SK-N-SH (cell line): ENCODE measurements at regions not wholly inside any gene's neighbourhood (a gene's known extent, or its start where the extent isn't known, plus 50 kb on each side); places are given as distances from the start of the nearest gene placed in this dataset.

Experiments used
- CTCF ChIA-PET: fragments of 300-600, 350-600 bp; formaldehyde crosslinking; extraction: SDS; loops from one replicate; lab custom pipeline; 2021; lab: Yijun Ruan, JAX
- POLR2A ChIA-PET: fragments of 350-600 bp; sonication (Branson Sonifier 250); formaldehyde crosslinking; extraction: SDS; loops from one replicate; lab custom pipeline; 2020; ENCODE audit warnings: antibody characterized with exemption, inconsistent platforms; lab: Yijun Ruan, JAX
- DNase-seq: peaks from one replicate; pipeline ENCODE4 v3.0.0; 2012
- H2AFZ ChIP-seq: fragments of 200-600 bp; sonication (generic); 2 replicates; pipeline ENCODE4 v1.8.1; 2016; ENCODE audit warnings: antibody characterized with exemption, mild to moderate bottlenecking, low read depth
- H3F3A ChIP-seq: fragments of 200-600 bp; sonication (generic); replicated peaks from 2 replicates; pipeline ENCODE3; 2016; ENCODE audit warnings: antibody characterized with exemption, mild to moderate bottlenecking; ENCODE audit not compliant: insufficient read depth
- H3K27ac ChIP-seq, 2 experiments: fragments of 200-500 bp in 1 of 2; fragments of 200-600 bp in 1 of 2; sonication (Bioruptor generic) in 1 of 2; sonication (generic), shearing (Covaris generic) in 1 of 2; 2 replicates each; pipeline versions ENCODE4 v1.5.1 to v1.6.1; 2014 to 2016; ENCODE audit warnings: low read depth in 2 of 2, inconsistent platforms in 1 of 2, low read length in 1 of 2, mild to moderate bottlenecking in 1 of 2, mixed read lengths in 1 of 2
- H3K27me3 ChIP-seq: fragments of 200-600 bp; sonication (generic), shearing (Covaris generic); 2 replicates; pipeline ENCODE4 v1.6.1; 2016; ENCODE audit warnings: mixed run types; ENCODE audit not compliant: insufficient read depth
- H3K36me3 ChIP-seq, 2 experiments: fragments of 200-500 bp in 1 of 2; fragments of 200-600 bp in 1 of 2; sonication (Bioruptor generic) in 1 of 2; sonication (generic) in 1 of 2; replicated peaks in 1 of 2; 2 replicates each; pipeline versions ENCODE3 to v1.5.1; 2014 to 2016; ENCODE audit warnings: low read length in 1 of 2, mild to moderate bottlenecking in 1 of 2; ENCODE audit not compliant: insufficient read depth in 2 of 2, control insufficient read depth in 1 of 2
- H3K4me1 ChIP-seq, 2 experiments: fragments of 200-500 bp in 1 of 2; fragments of 200-600 bp in 1 of 2; sonication (Bioruptor generic) in 1 of 2; sonication (generic), shearing (Covaris generic) in 1 of 2; 2 replicates each; pipeline versions ENCODE4 v1.5.1 to v1.6.1; 2014 to 2016; ENCODE audit warnings: low read depth in 1 of 2, low read length in 1 of 2, mixed run types in 1 of 2; ENCODE audit not compliant: insufficient read depth in 2 of 2, control insufficient read depth in 1 of 2
- H3K4me2 ChIP-seq: fragments of 200-600 bp; sonication (generic), shearing (Covaris generic); 2 replicates; pipeline ENCODE4 v1.6.1; 2017; ENCODE audit warnings: mixed run types
- H3K4me3 ChIP-seq, 2 experiments: fragments of 200-500 bp in 1 of 2; fragments of 200-600 bp in 1 of 2; sonication (Bioruptor generic) in 1 of 2; sonication (generic), shearing (Covaris generic) in 1 of 2; 2 replicates each; pipeline versions ENCODE4 v1.5.1 to v1.8.1; 2014 to 2016; ENCODE audit warnings: low read depth in 2 of 2, inconsistent platforms in 1 of 2, low read length in 1 of 2, mild to moderate bottlenecking in 1 of 2, mixed read lengths in 1 of 2, moderate library complexity in 1 of 2
- H3K79me2 ChIP-seq: fragments of 200-600 bp; sonication (generic); 2 replicates; pipeline ENCODE4 v1.8.1; 2017; ENCODE audit warnings: mild to moderate bottlenecking; ENCODE audit not compliant: insufficient read depth
- H3K9ac ChIP-seq: fragments of 200-600 bp; sonication (generic); 2 replicates; pipeline ENCODE4 v1.6.1; 2017; ENCODE audit warnings: mixed run types
- H3K9me2 ChIP-seq: fragments of 200-600 bp; sonication (generic); 2 replicates; pipeline ENCODE4 v1.6.1; 2017; ENCODE audit warnings: mixed run types
- H3K9me3 ChIP-seq: fragments of 200-600 bp; sonication (generic); 2 replicates; pipeline ENCODE4 v1.6.1; 2017; ENCODE audit warnings: mixed run types, mild to moderate bottlenecking, moderate library complexity
- H4K20me1 ChIP-seq: fragments of 200-600 bp; sonication (generic); 2 replicates; pipeline ENCODE4 v1.6.1; 2017; ENCODE audit warnings: mild to moderate bottlenecking, mixed run types; ENCODE audit not compliant: insufficient read depth
- ELF1 ChIP-seq: IDR thresholded peaks from 2 replicates; pipeline ENCODE4 v1.4.0; 2012
- GABPA ChIP-seq: IDR thresholded peaks from 2 replicates; pipeline ENCODE4 v1.4.0; 2012; ENCODE audit warnings: low read depth, mild to moderate bottlenecking
- GATA2 ChIP-seq: sonication (generic); formaldehyde crosslinking; IDR thresholded peaks from 2 replicates; pipeline ENCODE4 v1.5.0; 2020; ENCODE audit warnings: mild to moderate bottlenecking, missing genetic modification reagents
- JUND ChIP-seq: IDR thresholded peaks from 2 replicates; pipeline ENCODE4 v1.4.0; 2012
- NFIC ChIP-seq: IDR thresholded peaks from 2 replicates; pipeline ENCODE4 v1.4.0; 2012; ENCODE audit warnings: borderline replicate concordance
- SIN3A ChIP-seq: IDR thresholded peaks from 2 replicates; pipeline ENCODE4 v1.6.1; 2012; ENCODE audit warnings: low read depth, mild to moderate bottlenecking, low read length, moderate library complexity, borderline replicate concordance
- TAF1 ChIP-seq: IDR thresholded peaks from 2 replicates; pipeline ENCODE4 v1.6.1; 2012; ENCODE audit warnings: low read depth, mild to moderate bottlenecking, low read length, moderate library complexity, borderline replicate concordance
- TEAD4 ChIP-seq: IDR thresholded peaks from 2 replicates; pipeline ENCODE4 v1.4.0; 2012; ENCODE audit warnings: mild to moderate bottlenecking, borderline replicate concordance; ENCODE audit not compliant: insufficient read depth
- WGBS: methylation state at CpG from one replicate; pipeline ENCODE4 v1.1.6; 2017; ENCODE audit warnings: low lambda C conversion rate; 5-methylcytosine and 5-hydroxymethylcytosine counted together
- TF ChIP-seq, protein P1 (sequence below): IDR thresholded peaks from 2 replicates; pipeline ENCODE4 v1.4.0; 2012; ENCODE audit warnings: low read depth, borderline replicate concordance
- TF ChIP-seq, protein P2 (sequence below): IDR thresholded peaks from 2 replicates; pipeline ENCODE4 v1.4.0; 2012; ENCODE audit warnings: low read depth, borderline replicate concordance
- TF ChIP-seq, protein P3 (sequence below): fragments of 150-350 bp; IDR thresholded peaks from 2 replicates; pipeline ENCODE4 v1.6.1; 2017; ENCODE audit warnings: antibody characterized with exemption, low read length, low read depth, borderline replicate concordance

DNA sequence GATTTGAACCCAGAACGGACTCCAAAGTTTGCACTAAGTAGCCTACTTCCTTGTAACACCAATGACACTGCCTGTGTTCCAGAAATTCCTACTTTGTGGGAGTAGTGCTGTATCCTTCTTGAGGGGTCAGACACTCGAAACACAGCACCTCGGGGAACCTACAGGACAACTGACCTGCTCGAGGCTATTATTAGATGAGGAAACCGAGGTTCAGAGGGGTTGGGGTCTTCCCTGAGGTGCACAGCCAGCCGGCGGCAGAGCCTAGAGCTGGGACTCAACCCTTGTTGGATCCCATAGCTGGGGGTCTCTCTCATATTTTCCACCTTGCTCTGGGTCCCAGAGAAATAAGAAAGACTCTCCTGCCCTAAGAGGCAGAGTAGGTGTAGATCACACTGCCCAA lies 89.8 kb upstream of the PTPN1 start:
- no peak overlapping the region for H3K4me3 ChIP-seq
- H3K9me3 ChIP-seq = no peaks in the 10 kb centered on the region
- peaks cover 4% of the 10 kb centered on the region for H3F3A ChIP-seq
- no peaks in the 10 kb centered on the region for H3K27me3 ChIP-seq
- H4K20me1 ChIP-seq = no peaks in the 10 kb centered on the region
- no peaks in the 10 kb centered on the region for H3K79me2 ChIP-seq
- H2AFZ ChIP-seq = no peak overlapping the region
- H3K27ac ChIP-seq = no peak overlapping the region
- DNase-seq = no peak
- no peak overlapping the region for H3K9ac ChIP-seq
- H3K4me1 ChIP-seq = peaks cover 0 to 12% of the 10 kb centered on the region in 2 experiments; a peak in 1 of 4 replicates
- ChIA-PET POLR2A (no interaction called here), CTCF (no interaction called here)
- no peak overlapping the region for H3K4me2 ChIP-seq
- 90% methylated on average over 2 of the region's 7 CpGs for WGBS
- H3K9me2 ChIP-seq = no peaks in the 10 kb centered on the region
- H3K36me3 ChIP-seq = no peaks in the 10 kb centered on the region
- TF ChIP-seq GABPA (no peak), ELF1 (no peak), TEAD4 (no peak), NFIC (no peak), JUND (no peak)
- TF ChIP-seq, protein P1, sequence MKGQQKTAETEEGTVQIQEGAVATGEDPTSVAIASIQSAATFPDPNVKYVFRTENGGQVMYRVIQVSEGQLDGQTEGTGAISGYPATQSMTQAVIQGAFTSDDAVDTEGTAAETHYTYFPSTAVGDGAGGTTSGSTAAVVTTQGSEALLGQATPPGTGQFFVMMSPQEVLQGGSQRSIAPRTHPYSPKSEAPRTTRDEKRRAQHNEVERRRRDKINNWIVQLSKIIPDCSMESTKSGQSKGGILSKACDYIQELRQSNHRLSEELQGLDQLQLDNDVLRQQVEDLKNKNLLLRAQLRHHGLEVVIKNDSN = no peak
- TF ChIP-seq, protein P2, sequence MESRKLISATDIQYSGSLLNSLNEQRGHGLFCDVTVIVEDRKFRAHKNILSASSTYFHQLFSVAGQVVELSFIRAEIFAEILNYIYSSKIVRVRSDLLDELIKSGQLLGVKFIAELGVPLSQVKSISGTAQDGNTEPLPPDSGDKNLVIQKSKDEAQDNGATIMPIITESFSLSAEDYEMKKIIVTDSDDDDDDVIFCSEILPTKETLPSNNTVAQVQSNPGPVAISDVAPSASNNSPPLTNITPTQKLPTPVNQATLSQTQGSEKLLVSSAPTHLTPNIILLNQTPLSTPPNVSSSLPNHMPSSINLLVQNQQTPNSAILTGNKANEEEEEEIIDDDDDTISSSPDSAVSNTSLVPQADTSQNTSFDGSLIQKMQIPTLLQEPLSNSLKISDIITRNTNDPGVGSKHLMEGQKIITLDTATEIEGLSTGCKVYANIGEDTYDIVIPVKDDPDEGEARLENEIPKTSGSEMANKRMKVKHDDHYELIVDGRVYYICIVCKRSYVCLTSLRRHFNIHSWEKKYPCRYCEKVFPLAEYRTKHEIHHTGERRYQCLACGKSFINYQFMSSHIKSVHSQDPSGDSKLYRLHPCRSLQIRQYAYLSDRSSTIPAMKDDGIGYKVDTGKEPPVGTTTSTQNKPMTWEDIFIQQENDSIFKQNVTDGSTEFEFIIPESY = no peak

DNA sequence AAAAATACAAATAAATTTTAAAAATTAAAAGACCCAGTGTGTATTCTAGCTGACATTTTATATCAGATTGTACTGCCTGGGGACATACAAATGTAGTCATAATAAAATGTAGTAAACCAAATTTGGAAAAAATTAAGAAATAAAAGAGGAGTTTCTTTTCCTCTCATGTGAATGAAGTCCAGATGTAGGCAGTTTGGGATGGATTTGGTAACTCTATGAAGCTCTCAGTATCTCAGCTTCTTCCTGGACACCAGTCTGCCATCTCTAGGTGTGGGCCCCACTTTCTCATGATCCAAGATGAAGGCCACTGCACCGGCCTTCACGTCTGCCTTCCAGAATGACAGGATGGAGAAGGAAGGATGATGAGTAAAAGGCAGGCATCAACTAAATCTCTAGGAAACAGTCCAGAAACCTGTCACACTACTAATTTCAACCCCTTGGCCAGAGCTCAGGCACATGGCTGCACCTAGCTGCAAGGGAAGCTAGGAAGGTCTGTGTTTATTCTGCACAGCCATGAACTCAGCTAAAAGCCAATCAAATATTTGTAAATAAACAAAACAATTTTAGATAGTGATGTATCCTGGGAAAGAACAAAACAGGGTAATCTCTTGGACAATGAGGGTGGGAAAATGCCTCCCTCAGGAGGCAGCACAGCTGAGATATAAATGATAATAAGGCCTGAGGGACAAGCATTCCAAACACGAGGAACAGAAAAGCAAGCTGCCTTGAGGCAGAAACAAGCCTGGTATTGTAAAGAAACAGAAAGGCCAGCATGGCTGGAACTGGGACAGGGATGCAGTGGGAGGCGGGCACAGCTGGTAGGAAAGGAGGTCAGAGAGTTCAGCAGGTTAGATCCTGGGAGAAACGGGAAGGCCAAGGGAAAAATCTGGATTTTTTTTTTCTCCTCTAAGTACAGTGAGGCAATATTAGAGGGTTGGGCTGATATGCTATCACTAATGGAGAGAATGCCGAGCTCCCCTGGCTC lies 88.5 kb upstream of the PTPN1 start:
- H3K4me2 ChIP-seq = no peak overlapping the region
- CTCF ChIA-PET = interaction anchor here (0.9 to 1.0 kb wide), 2 partner anchors 197 to 252 kb away, joined by 3 read pairs; no protein-coding TSS in a partner anchor
- 85% methylated on average over 6 of the region's 6 CpGs for WGBS

More for the DNA sequence above, 88.5 kb upstream of the PTPN1 start:
- no peak for DNase-seq
- peaks cover 4% of the 10 kb centered on the region for H3F3A ChIP-seq
- H3K9ac ChIP-seq = no peak overlapping the region
- no peaks in the 10 kb centered on the region for H3K27me3 ChIP-seq
- H3K36me3 ChIP-seq = no peaks in the 10 kb centered on the region
- H2AFZ ChIP-seq = no peak overlapping the region
- no peak for TF ChIP-seq GATA2
- no peak for TF ChIP-seq SIN3A
- TF ChIP-seq, protein P3, sequence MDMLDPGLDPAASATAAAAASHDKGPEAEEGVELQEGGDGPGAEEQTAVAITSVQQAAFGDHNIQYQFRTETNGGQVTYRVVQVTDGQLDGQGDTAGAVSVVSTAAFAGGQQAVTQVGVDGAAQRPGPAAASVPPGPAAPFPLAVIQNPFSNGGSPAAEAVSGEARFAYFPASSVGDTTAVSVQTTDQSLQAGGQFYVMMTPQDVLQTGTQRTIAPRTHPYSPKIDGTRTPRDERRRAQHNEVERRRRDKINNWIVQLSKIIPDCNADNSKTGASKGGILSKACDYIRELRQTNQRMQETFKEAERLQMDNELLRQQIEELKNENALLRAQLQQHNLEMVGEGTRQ = no peak
- TF ChIP-seq TAF1 = no peak
- peaks cover 0 to 8% of the 10 kb centered on the region in 2 experiments; a peak in 1 of 4 replicates for H3K4me1 ChIP-seq
- no peak overlapping the region for H3K27ac ChIP-seq
- H3K9me2 ChIP-seq = no peaks in the 10 kb centered on the region
- no peak overlapping the region for H3K4me3 ChIP-seq
- no peaks in the 10 kb centered on the region for H3K9me3 ChIP-seq
- H3K79me2 ChIP-seq = no peaks in the 10 kb centered on the region
- H4K20me1 ChIP-seq = no peaks in the 10 kb centered on the region
- POLR2A ChIA-PET = no interaction called here
